Stomach (tissue), 4 donors: ENCODE measurements at regions not wholly inside any gene's neighbourhood (a gene's known extent, or its start where the extent isn't known, plus 50 kb on each side); places are given as distances from the start of the nearest gene placed in this dataset.
"Not testable (repeated sequence)": the region's sequence is repeated elsewhere in the genome, so short reads cannot be mapped to it uniquely, and the experiment has no call there.

Source experiments
- CTCF ChIP-seq, 7 experiments: fragments of 450-650 bp in 4 of 7; fragments of 200-600 bp in 3 of 7; sonication (generic) in 3 of 7; IDR thresholded peaks; one replicate each; pipeline ENCODE4 v1.5.1; 2016 to 2019; ENCODE audit warnings: antibody characterized with exemption in 7 of 7, control low read depth in 2 of 7, mild to moderate bottlenecking in 1 of 7
- POLR2A ChIP-seq, 4 donors: fragments of 450-650 bp; IDR thresholded peaks; one replicate each; pipeline ENCODE4 v1.6.1; 2016; ENCODE audit warnings: antibody characterized with exemption in 4 of 4, control low read depth in 2 of 4, mild to moderate bottlenecking in 1 of 4, moderate library complexity in 1 of 4
- POLR2AphosphoS5 ChIP-seq, 3 donors: sonication (generic); formaldehyde crosslinking; IDR thresholded peaks; one replicate each; pipeline ENCODE4 v1.6.1; 2016; ENCODE audit warnings: antibody characterized with exemption in 3 of 3

- not testable (repeated sequence) for TF ChIP-seq CTCF, POLR2A, POLR2AphosphoS5 (IDR thresholded peaks at IDR 0.05)
Observed at GRCh38 chr15:24107948-24108347, 420.8 kb upstream of the NDN start.
